H1 (cell line): ENCODE measurements at regions not wholly inside any gene's neighbourhood (a gene's known extent, or its start where the extent isn't known, plus 50 kb on each side); places are given as distances from the start of the nearest gene placed in this dataset.

Experiments used
- JUND ChIP-seq: IDR thresholded peaks from 2 replicates; pipeline ENCODE4 v1.6.1; 2011; ENCODE audit warnings: mild to moderate bottlenecking, improper control_type of control experiment, low read length

DNA sequence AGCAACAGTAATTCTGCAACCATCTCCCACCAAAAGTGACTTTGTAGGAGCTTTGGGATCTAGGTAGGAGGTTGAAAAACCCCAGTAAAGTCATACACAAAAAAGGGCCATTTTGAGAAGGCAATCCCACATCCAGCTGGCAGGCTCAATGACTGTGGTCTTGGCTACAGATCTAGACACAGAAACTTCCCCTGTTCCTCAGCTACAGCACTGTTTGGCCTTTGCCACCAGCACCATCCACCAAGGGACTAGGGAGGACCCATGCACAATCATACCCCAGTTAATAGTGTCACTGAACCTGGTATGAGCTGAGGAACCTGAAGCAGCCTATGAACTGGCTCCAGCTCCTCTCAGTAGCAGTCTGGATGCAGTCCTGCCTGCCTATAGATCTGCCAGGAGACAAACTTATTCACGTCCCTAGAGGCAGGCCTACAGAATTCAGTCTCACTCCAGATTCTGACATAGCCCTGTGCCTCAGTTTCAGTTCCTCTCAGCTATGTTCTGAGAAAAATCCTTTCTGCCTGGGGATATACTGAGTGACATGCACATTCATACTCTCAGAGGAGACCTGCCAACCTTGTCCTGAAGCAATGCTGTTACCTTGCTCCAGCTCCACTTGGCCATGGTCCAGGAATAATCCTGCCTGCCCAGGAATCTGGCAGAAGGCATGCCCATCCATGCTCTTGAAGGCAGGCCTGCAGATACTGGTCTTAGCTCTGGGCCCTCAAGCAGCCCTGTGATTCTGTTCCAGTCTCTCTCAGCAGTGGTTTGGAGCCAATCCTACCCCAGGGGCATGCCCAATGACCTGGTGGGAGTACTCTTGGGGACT is 2048.3 kb upstream of the PCDH20 start (continued):
- TF ChIP-seq JUND, result no peak
